ENCODE measurements at regions not wholly inside any gene's neighbourhood (a gene's known extent, or its start where the extent isn't known, plus 50 kb on each side); places are given as distances from the start of the nearest gene placed in this dataset.

GRCh38 chr13:47433461-47434005 is 536.7 kb upstream of the HTR2A start:
- TF ChIP-seq CTCF (tag by site-specific recombination; IDR thresholded peaks at IDR 0.05) (no peak), ZNF792 (tag by site-specific recombination; IDR thresholded peaks at IDR 0.05) (no peak), TRIM28 (IDR thresholded peaks at IDR 0.05; ENCODE audit: borderline replicate concordance, low read length) (no peak), ATF2 (tag by site-specific recombination; IDR thresholded peaks at IDR 0.05; ENCODE audit: low read depth) (no peak), ZNF2 (tag by site-specific recombination; IDR thresholded peaks at IDR 0.05) (no peak), ZSCAN30 (tag by site-specific recombination; IDR thresholded peaks at IDR 0.05) (no peak), ZSCAN5A (tag by site-specific recombination; IDR thresholded peaks at IDR 0.05) (no peak)
